ENCODE measurements at regions not wholly inside any gene's neighbourhood (a gene's known extent, or its start where the extent isn't known, plus 50 kb on each side); places are given as distances from the start of the nearest gene placed in this dataset.

DNA sequence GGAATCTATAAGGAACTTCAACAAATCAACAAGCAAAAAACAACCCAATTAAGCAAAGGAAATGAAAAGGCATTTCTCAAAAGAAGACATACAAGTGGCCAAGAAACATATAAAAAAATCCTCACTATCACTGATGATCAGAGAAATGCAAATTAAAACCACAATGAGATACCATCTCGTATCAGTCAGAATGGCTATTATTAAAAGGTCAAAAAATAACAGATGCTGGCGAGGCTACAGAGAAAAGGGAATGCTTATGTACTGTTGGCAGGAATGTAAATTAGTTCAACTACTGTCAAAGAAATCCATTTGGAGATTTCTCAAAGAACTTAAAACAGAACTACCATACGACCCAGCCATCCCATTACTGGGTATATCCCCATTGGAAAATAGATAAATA is 292.4 kb upstream of the FAT1 start:
- TF ChIP-seq CTCF (IDR thresholded peaks at IDR 0.05), result no peak
- no peak for TF ChIP-seq POLR2A (IDR thresholded peaks at IDR 0.05)

All from body of pancreas (tissue), 4 donors.